ENCODE measurements at regions not wholly inside any gene's neighbourhood (a gene's known extent, or its start where the extent isn't known, plus 50 kb on each side); places are given as distances from the start of the nearest gene placed in this dataset.
"Not testable (repeated sequence)": the region's sequence is repeated elsewhere in the genome, so short reads cannot be mapped to it uniquely, and the experiment has no call there.

DNA sequence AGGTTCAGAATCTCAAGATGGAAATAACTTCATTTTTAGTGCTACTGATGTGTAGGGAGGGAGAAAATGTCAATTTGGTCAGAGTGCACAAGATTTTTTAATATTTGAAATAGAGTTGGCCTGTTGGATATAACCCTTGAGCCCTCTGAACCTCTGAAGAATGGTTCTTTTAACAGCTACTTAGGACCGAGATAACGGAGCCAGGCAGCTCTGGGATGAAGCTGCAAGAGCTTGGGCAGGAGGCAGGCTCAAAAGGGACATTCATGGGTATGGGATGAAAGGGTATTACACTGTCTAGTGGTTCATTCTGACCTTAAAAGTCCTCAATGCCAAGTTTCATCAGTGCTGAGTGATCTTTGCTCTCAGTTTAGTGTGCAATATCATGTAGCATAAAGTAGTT lies 111.4 kb upstream of the CPHXL start:
- no peak for DNase-seq

DNA sequence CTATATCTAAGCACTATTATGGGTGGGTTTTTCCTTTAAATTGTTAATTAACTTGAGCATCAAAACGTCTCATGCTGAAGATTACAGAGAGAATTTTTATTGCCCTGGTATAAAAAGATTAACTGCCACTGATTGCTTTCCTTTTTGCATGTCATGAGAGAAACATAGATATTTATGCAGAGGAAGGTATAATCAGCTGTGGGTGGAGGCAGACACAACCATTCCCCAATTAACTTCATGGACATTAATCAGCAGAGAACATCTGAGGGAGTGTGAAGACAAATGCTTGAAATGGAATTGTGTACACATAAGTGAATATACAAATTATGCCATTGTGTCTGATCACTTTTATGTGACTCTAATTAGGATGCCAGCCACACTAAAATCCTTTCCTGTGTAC lies 115.2 kb upstream of the CPHXL start:
- no peak for DNase-seq

DNA sequence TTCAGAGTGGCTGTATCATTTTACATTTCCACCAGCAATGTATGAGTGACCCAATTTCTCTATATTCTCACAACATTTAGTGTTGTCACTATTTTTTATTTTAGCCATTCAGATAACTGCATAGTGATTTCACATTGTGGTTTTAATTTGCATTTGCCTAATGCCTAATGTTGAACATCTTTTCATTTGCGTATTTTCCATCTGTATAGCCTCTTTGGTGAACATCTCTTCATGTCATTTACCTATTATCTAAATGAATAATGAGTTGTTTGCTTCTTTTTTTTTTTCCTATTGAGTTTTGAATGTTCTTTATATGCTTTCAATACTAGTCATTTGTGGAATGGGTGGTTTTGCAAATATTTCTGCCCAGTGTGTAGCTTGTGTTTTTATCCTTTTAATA lies 120.9 kb upstream of the CPHXL start:
- DNase-seq = no peak

DNA sequence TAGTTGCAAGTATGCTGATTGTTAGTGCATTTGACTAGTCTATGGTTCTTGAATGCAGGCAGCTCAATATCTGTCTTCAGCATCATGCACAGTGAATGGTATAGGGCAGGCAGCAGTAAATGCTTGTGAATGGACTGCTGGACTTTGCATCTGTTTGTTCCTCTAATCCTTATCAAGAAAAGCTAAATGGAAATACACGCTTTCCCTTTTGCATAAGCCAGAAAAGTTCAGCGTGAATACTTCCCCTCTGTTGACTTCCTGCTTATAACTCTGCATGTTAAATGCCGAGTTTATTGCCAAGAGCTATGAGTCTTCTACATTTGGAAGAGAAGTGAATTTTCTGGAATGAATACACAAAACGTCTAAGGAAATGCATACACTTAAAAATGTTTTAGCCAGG lies 127.9 kb upstream of the CPHXL start:
- no peak for DNase-seq

DNA sequence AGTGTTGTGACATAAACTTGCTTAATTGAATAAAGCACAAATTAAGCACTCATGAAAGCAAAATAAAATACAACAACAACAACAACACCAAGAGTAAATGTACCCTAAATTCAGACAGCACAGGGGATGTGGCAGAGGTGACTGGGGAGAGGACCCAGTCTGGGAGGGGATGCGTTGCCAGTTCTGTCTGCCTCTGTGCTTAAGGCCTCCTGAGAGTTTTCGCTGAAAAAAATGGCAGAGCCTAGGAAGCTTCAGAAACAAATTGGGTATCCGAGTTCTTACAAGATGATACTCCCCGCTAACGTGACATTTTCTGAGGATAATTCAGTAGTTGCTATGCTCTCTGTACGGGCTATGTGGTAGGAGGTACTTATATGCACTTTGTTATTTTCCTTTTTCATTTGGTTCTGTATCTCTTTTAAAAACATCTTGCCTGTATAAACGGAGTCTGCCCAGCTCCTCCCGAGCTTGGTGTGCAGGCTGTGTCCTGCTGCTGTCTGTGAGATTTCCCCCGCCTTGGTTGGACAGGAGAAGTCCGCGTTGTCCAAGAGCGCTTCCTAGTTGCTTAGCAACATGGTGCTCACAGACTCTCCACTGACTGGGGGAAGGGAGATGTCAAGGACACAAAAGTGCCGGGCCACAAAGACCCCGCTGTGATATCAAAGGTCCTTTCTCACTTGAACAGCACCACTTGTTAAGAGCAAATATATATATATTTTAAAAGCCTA lies 134.2 kb upstream of the CPHXL start:
- DNase-seq = no peak

DNA sequence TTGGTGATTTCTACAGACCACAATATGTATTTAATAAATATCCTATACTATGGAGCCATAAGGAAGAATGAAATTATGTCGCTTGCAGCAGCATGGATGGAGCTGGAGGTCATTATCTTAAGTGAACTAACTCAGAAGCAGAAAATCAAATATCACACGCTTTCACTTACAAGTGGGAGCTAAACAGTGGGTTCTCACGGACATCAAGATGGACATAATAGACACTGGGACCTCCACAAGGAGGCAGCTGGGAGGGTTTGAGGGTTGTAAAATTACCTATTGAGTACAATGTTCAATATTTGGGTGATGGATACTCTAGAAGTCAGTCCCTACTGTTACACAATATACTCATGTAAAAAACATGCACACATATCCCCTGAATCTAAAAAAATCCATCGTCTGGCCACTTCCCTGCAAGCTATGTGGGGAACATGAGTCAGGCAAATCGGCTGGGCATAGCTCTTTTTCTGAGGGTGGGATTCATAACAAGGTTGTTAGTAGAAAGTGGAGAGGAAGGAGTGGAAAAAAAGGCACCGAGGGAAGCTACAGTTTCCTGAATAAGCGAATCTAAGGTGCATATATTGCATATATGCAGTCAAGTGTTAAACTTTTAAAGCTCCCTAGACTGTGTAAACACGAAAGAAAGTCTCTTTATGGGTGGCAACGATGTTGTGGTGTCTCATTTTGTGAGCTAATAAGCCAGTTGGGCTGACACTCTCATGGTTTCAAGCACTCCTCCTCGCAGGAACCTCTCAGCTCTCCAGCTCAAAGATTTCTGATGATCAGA lies 135.2 kb upstream of the CPHXL start:
- no peak for DNase-seq

DNA sequence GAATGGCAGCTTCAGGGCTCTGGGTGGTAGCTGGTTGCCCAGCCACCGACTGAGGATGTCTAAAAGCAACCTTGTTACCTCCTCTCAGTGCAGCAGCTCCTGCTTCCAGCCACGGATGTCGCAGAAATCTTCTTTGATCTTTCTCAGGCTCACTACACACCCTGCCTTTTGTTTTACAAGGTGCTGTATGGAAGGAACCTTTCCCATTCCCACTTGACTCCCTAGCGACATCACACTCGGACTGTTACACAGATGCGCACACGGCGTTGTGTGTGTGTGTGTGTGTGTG lies 135.8 kb upstream of the CPHXL start:
- no peak for DNase-seq

DNA sequence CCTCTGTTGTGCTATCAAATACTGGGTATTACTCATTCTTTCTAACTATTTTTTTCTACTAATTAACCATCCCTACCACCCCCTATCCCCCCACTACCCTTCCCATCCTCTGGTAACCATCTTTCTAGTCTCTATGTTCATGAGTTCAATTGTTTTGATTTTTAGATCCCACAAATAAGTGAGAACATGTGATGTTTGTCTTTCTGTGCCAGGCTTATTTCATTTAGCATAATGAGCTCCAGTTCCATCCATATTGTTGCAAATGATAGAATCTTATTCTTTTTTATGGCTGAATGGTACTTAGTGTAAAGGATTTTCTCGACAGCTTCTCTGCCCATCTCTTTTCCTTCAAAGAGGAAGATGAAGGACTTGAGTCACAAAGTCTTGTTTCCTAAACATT lies 138.0 kb upstream of the CPHXL start:
- DNase-seq = no peak

DNA sequence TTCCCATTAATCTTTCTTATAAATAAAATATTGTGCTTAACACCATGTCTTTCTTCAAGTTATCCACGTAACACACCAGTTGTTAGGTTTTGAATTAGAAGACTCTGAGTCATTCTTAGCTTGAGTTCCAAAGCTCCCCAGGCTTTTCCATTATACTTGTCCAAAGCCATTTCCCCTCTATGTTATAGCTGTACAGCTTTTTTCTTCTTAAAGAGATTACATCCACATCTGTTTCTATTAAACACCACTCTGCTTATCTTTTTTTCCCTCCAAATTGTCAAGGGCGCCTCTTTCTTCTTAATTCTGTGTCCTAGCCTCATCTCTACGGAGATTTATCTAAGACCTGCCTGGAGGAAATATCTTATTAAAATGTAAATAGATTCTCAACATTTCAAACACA lies 139.4 kb upstream of the CPHXL start:
- no peak for DNase-seq

DNA sequence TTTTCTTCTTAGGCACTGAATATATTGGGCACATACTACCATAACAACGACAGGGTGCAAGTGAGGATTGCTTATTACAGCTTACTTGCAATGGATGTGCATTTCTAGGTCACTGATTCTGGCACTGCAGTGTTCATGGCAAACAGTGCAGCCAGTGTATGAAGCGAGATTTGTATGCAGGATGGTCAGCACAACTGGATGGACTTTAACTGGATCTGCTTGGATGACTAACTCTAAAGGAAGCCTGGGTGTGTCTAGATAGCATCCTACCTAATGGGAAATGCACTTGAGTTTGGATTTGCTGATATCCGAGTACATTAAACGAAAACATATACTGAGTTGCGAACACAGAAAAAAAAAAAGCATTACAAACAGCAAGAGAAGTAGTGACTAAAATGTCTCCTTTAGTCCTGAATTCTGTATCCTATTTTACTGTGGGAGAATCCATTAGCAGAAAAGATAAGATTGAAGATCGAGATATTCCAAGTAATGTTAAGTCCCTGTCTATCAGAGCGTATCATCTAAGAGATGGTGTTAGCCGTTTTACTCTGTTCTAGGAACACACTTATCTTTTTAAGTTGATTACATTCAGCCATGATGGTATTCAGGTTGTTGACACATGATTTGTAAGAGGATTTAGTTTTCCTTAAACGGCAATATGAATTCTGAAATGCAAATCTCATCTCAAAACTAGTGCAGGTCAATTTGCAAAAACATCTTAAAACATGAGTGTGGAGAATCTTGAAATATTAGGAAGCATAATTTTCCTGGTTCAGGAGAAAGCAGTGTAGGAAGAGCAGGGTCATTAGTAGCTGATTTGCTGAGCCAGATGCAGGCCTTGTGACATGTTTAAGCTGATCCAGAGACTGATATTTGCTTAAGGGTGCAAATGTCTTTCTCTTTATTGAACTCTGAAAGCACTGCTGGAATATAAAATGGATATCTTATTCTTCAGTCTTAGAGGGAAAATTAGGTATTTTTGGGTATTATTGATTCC lies 142.6 kb upstream of the CPHXL start:
- DNase-seq = no peak

DNA sequence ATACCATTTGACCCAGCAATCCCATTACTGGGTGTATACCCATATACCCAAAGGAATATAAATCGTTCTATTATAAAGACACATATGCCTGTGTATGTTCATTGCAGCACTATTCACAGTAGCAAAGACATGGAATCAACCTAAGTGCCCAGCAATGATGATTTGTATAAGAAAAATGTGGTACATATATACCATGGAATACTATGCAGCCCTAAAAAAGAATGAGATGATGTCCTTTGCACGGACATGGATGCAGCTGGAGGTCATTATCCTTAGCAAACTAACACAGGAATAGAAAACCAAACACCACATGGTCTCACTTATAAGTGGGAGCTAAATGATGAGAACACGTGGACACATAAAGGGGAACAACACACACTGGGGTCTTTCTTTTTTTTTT lies 155.0 kb upstream of the CPHXL start:
- DNase-seq = not testable (repeated sequence)

DNA sequence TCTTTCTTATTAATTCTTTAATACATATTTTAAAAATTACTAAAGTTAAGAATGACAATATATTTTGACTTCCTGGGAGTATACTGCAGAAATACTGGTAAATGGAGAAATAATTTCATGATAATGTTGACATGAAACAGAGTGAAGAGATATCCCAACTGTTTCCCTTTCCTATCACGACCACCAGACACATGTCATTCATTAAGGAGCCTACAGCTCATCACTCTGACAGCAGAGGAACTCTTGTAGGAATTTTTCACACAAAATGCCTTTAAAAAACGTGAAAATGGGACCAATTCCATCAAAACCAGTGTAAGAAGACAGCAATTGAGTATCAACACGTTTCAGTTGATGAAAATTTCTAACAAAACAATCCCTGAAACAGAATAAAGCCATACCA lies 172.9 kb upstream of the CPHXL start:
- DNase-seq = no peak

DNA sequence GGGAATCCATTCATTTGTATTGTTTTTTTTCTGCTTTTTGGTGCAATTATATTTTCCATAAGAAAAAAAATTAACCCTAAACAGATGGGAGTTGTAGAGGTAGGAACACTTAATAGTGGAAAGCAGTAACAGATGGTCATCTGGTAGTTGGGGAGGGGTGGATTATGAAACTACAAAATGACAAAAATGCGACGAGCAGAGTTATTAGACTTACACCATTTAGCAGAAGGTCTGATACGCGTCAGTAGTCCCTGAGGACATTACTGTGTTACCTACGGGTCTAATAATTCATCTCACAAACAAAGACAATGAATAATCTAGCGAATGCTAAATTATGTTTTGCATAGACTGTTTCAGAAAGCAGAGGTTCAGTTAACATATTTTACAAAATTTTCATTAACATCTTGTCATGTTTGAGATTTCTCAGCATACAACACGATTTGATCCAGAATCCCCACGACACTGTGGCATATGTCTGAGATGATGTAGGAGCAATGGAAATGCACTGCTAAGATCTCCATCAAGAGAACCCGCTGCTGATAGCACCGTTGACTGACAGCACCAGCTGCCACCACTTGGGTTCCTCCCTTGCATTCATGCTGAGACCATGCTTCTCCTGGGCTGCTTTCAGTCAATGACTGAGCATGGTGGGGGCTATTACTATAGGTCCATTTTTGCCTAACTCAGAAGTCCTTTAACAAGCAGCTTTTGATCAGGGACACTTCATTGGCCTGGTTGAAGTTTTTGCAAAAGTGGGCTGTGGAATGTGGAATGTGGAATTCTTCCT lies 182.2 kb upstream of the CPHXL start:
- no peak for DNase-seq

DNA sequence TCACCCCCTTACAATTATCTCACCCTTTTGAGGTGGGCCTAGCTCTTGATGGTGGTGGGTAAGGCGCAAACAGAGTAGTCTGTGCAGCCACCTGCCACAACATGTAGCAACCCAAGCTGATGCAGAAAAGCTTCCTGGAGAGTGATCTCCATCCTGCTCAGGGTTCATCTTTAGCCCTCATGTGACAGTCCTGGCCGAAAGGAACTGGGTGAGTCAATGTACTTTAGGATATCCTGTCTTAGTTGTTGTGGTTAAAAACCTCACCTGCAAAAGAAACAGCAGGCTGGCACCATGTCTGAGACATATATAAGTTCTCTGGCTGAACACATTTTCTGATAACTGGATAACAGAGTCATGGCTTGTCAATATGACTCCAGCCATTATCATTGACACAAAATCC lies 183.5 kb upstream of the CPHXL start:
- DNase-seq = peak in 1 of 5 experiments; percentile 12

DNA sequence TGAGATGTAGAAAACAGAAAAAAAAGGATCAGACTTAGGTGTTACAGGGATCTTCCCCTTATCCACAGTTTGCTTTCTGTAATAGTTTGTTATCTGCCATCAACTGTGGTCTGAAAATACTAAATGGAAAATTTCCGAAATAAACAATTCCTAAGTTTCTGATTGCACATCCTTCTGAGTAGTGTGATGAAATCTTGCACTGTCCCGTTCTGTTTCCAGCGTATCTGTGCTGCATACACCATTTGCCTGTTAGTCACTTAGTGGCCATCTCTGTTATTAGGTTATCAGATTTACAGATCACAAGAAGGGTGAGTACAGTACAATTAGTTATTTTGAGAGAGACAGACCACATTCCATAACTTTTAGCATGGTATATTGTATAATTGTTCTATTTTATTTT lies 185.6 kb upstream of the CPHXL start:
- no peak for DNase-seq

DNA sequence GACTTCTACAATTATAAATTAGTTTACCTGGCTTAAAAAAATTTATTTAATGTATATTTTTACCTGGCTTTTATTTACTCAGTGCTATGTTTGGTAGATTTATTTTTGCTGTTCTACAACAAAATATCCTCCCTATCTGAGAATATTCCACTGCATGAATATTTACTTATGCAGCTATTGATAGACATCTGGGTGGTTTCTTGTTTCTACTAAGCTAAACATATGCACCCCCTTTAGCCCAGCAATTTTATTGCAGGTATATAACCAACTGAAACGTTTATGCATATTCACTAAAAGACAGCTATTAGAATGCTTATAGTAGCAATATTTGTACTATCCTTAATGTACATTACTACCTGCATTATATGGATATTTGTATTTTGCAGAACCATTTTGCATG lies 187.7 kb upstream of the CPHXL start:
- no peak for DNase-seq

DNA sequence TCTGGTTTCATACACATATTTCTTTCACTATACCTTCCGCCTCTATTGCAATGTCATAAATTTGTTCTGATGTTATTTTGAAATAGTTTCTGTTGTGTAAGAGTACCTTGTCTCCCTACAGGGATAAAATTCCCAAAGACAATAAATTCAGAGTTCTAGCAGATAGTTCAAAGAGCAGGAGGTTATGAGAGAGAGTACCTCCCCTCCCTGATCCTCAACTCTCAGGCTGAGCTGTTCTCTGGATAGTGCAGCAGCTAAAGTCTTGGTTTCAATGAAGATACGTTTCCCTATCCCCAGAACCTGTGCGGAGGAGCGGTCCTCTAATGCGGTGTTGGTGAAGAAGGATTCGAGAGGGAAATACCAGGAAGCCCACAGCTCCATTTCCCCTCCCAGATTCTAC lies 190.2 kb upstream of the CPHXL start:
- no peak for DNase-seq

DNA sequence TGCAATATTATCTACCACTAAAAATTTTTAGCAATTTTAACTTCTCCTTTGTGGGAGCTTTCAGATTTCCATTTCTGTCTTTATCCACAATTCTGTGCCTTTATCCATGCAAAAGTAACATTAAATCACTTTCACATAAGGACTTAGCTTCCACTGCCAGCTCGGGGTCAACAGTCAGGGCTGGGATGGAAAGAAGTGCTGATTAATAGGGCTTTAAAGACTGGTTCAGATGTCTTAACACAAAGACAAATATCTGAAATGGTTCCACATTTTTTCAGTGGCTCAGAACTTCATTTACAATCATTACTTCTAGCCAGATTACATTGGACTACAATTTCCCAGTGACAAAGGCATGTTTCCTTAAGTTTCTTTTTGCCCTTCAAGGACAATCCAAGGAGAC lies 191.8 kb upstream of the CPHXL start:
- no peak for DNase-seq

DNA sequence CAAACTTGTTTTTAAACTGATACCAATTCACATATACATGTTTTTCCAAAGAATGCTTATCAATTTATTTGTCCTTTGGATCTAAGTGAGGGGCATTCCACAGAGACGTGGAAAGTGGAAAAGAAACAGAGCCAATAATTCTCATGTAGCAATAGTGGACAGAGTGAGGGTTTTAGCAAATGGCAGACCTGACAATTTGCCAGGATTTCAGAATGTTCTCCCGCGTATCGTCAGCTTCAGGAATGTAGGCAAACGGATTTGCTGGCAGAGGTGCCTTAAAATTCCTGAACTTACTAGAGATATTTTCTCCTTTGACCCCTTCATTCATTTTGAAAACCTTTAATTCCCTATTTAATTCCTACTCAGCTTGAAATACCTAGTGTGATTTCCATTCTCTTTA lies 193.4 kb upstream of the CPHXL start:
- no peak for DNase-seq

DNA sequence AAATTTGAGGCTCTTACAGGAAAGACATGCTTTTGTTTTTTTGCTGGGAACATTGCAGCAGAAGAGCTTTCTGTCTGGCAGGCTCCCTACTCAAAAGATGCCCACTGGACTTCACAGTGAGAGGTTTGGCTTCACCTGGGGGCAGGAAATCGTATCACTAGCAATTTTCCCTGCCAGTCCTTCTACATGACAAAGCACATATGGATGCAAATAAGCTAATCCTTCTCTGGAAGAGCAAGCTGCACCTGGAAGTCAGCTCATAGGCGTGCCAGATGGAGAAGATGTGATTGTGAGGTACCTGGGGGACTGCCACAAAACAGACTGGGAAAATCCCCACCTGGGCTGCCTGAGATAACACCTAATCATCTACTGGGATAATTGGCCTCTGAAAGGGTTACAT lies 195.0 kb upstream of the CPHXL start:
- DNase-seq = no peak

DNA sequence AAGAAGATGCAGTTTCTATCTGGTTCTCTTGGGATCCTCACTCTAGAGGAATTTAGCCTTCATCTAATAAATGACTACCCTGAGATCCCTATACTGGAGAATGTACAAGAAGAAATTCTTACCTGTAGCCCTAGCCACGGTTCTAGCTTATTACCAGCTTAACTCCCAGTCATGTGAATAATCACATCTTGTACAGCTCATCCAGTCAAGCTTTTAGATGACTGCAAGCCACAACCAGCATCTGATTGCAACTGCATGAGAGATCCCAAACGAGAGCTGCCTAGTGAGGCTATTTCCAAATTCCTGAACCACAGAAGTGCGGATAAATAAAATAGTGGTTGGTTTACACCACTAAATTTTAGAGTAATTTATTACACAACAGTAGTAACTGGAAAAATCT lies 196.0 kb upstream of the CPHXL start:
- no peak for DNase-seq

DNA sequence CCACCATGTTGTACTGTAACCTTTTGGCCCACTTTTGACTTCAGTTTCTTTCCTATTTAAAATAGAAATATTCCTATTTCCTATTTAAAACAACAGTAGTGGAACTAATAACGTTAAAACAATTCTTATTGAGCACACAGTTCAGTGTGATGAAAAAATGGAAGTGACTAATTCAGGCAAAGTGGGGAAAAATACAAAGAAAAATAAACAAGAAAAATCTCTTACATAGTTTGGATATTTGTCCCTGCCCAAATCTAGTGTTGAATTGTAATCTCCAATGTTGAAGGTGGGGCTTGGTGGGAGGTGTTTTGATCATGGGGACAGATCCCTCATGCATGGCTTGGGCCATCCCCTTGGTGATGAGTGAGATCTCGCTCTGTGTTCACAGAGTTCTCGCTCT lies 198.1 kb upstream of the CPHXL start:
- no peak for DNase-seq

DNA sequence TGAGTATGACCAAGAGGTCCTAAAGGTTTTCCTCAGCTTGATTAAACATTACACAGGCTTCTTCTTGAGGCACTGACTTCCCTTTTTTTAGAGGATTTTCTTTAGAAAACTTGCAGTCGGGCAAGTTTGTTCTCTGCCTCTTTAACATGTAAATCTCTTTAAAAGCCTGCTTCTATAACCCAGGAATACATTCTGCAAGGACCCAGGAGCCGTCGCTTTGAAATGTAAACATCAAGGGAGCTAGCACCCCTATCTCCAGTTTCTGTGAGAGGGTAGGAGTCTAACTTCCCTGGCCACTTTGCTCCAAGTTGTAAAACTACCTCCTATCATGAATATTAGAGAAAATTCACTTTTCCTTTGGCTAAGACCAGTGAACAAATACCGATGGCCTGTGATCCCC lies 201.5 kb upstream of the CPHXL start:
- DNase-seq = no peak
